WTC11 (cell line): ENCODE measurements at regions not wholly inside any gene's neighbourhood (a gene's known extent, or its start where the extent isn't known, plus 50 kb on each side); places are given as distances from the start of the nearest gene placed in this dataset.

ENCODE experiments used
- ATAC-seq: fragments of 200-7000 bp; cut with Tn5 transposase; 2 replicates; pipeline ENCODE4 v1.10.0; 2021; ENCODE audit warnings: mild to moderate bottlenecking, moderate library complexity
- CTCF ChIA-PET: fragments of 300-600 bp; sonication (Branson Sonifier 250); formaldehyde crosslinking; loops from one replicate; lab custom pipeline; 2021; ENCODE audit warnings: antibody characterized with exemption; lab: Charles Lee
- POLR2A ChIA-PET: fragments of 350-600 bp; sonication (Branson Sonifier 250); formaldehyde crosslinking; loops from one replicate; lab custom pipeline; 2021; ENCODE audit warnings: antibody characterized with exemption; lab: Charles Lee
- DNase-seq: peaks from one replicate; pipeline ENCODE4 v3.0.0; 2021; ENCODE audit warnings: low spot score
- H3K27ac Mint-ChIP-seq: 2 replicates; pipeline ENCODE4 v1.8.0; 2021; ENCODE audit warnings: mixed read lengths
- H3K27me3 Mint-ChIP-seq: 2 replicates; pipeline ENCODE4 v1.8.0; 2021; ENCODE audit warnings: low read depth, mild to moderate bottlenecking, moderate library complexity, mixed read lengths
- H3K36me3 Mint-ChIP-seq: 2 replicates; pipeline ENCODE4 v1.8.0; 2021; ENCODE audit warnings: mixed read lengths
- H3K4me1 Mint-ChIP-seq: 2 replicates; pipeline ENCODE4 v1.8.0; 2022; ENCODE audit warnings: mixed read lengths
- H3K4me3 Mint-ChIP-seq: 2 replicates; pipeline ENCODE4 v1.8.0; 2021; ENCODE audit warnings: mild to moderate bottlenecking, moderate library complexity, mixed read lengths
- H3K9me3 Mint-ChIP-seq: 2 replicates; pipeline ENCODE4 v1.8.0; 2021; ENCODE audit warnings: mixed read lengths
- FOXJ3 ChIP-seq: sonication (generic); formaldehyde crosslinking; IDR thresholded peaks from 2 replicates; pipeline ENCODE4 v1.9.0; 2021; ENCODE audit warnings: missing genetic modification reagents, mild to moderate bottlenecking, borderline replicate concordance
- HMGA2 ChIP-seq: fragments of 250-450 bp; sonication (Bioruptor Pico); IDR thresholded peaks from 2 replicates; pipeline ENCODE4 v1.4.0; 2021; ENCODE audit warnings: mild to moderate bottlenecking, moderate library complexity
- JAZF1 ChIP-seq: fragments of 250-450 bp; sonication (Bioruptor Pico); IDR thresholded peaks from 2 replicates; pipeline ENCODE4 v1.9.0; 2021; ENCODE audit warnings: moderate library complexity, mild to moderate bottlenecking, inconsistent platforms
- KAT7 ChIP-seq: sonication (generic); formaldehyde crosslinking; IDR thresholded peaks from 2 replicates; pipeline ENCODE4 v1.8.1; 2023; ENCODE audit warnings: missing genetic modification reagents, mild to moderate bottlenecking, borderline replicate concordance
- MXD4 ChIP-seq: fragments of 250-450 bp; sonication (Bioruptor Pico); IDR thresholded peaks from 2 replicates; pipeline ENCODE4 v1.8.0; 2021; ENCODE audit warnings: mild to moderate bottlenecking, moderate library complexity, borderline replicate concordance
- NFE2L1 ChIP-seq: sonication (generic); formaldehyde crosslinking; IDR thresholded peaks from 2 replicates; pipeline ENCODE4 v1.8.1; 2023; ENCODE audit warnings: missing genetic modification reagents
- RORB ChIP-seq: fragments of 250-450 bp; sonication (Bioruptor Pico); IDR thresholded peaks from 2 replicates; pipeline ENCODE4 v1.9.0; 2021; ENCODE audit warnings: mild to moderate bottlenecking
- SMAD4 ChIP-seq: sonication (generic); formaldehyde crosslinking; IDR thresholded peaks from 2 replicates; pipeline ENCODE4 v1.8.0; 2022; ENCODE audit warnings: mild to moderate bottlenecking, missing genetic modification reagents
- TEAD4 ChIP-seq: sonication (generic); formaldehyde crosslinking; IDR thresholded peaks from 2 replicates; pipeline ENCODE4 v1.8.0; 2022; ENCODE audit warnings: mild to moderate bottlenecking, missing genetic modification reagents
- ZNF416 ChIP-seq: fragments of 250-450 bp; sonication (Bioruptor Pico); IDR thresholded peaks from 2 replicates; pipeline ENCODE4 v1.9.0; 2021; ENCODE audit warnings: mild to moderate bottlenecking, inconsistent platforms
- TF ChIP-seq, protein P1 (sequence below): fragments of 250-450 bp; sonication (Bioruptor Pico); IDR thresholded peaks from 2 replicates; pipeline ENCODE4 v1.9.0; 2021; ENCODE audit warnings: mild to moderate bottlenecking
- TF ChIP-seq, protein P2 (sequence below): sonication (generic); formaldehyde crosslinking; IDR thresholded peaks from 2 replicates; pipeline ENCODE4 v1.8.1; 2023; ENCODE audit warnings: mild to moderate bottlenecking, moderate library complexity, missing genetic modification reagents
- TF ChIP-seq, protein P3 (sequence below): fragments of 250-450 bp; sonication (Bioruptor Pico); conservative IDR thresholded peaks from 2 replicates; pipeline ENCODE4 v1.9.0; 2021; ENCODE audit warnings: mild to moderate bottlenecking
- TF ChIP-seq, protein P4 (sequence below): sonication (generic); formaldehyde crosslinking; IDR thresholded peaks from 2 replicates; pipeline ENCODE4 v1.8.0; 2022; ENCODE audit warnings: mild to moderate bottlenecking, missing genetic modification reagents
- TF ChIP-seq, protein P5 (sequence below): sonication (generic); formaldehyde crosslinking; IDR thresholded peaks from 2 replicates; pipeline ENCODE4 v1.8.0; 2022; ENCODE audit warnings: missing genetic modification reagents
- TF ChIP-seq, protein P6 (sequence below): sonication (generic); formaldehyde crosslinking; conservative IDR thresholded peaks from 2 replicates; pipeline ENCODE4 v1.8.1; 2022; ENCODE audit warnings: mild to moderate bottlenecking, missing genetic modification reagents
- TF ChIP-seq, protein P7 (sequence below): sonication (generic); formaldehyde crosslinking; IDR thresholded peaks from 2 replicates; pipeline ENCODE4 v1.8.0; 2023; ENCODE audit warnings: missing genetic modification reagents, mild to moderate bottlenecking, borderline replicate concordance
- TF ChIP-seq, protein P8 (sequence below): fragments of 250-450 bp; sonication (Bioruptor Pico); IDR thresholded peaks from 2 replicates; pipeline ENCODE4 v1.9.0; 2021; ENCODE audit warnings: mild to moderate bottlenecking, borderline replicate concordance

DNA sequence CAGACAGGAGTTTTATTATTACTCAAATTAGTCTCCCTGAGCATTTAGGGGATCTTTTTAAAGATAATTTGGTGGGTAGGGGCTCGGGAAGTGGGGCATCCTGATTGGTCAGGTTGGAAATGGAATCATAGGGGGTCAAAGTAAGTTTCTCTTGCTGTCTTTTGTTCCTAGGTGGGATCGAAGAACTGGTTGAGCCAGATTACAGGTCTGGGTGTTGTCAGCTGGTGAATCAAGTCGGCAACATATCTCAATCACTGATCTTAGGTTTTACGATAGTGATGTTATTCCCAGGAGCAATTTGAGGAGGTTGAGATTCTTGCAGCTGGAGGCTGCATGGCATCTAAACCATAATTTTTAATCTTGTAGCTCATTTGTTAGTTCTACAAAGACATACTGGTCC is 629.5 kb upstream of the AMOT start:
- Mint-ChIP-seq H3K36me3 (no peaks in the 10 kb centered on the region), H3K27me3 (no peaks in the 10 kb centered on the region), H3K4me1 (peaks cover 41% of the 10 kb centered on the region), H3K9me3 (peaks cover 3% of the 10 kb centered on the region; the same call in 1 of the 2 replicates), H3K4me3 (peak overlapping the region; percentile 27; the same call in 1 of the 2 replicates), H3K27ac (peak overlapping the region; percentile 88)
- CTCF ChIA-PET = no interaction called here
- DNase-seq (no peak), ATAC-seq (peak; percentile 70)
- POLR2A ChIA-PET = no interaction called here
- TF ChIP-seq FOXJ3 (CRISPR knock-in tag) (no peak), ZNF416 (CRISPR knock-in tag) (no peak), MXD4 (CRISPR knock-in tag) (no peak), RORB (no peak), SMAD4 (CRISPR knock-in tag) (no peak)
- TF ChIP-seq, protein P1, sequence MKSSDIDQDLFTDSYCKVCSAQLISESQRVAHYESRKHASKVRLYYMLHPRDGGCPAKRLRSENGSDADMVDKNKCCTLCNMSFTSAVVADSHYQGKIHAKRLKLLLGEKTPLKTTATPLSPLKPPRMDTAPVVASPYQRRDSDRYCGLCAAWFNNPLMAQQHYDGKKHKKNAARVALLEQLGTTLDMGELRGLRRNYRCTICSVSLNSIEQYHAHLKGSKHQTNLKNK = no peak
- TF ChIP-seq, protein P2, sequence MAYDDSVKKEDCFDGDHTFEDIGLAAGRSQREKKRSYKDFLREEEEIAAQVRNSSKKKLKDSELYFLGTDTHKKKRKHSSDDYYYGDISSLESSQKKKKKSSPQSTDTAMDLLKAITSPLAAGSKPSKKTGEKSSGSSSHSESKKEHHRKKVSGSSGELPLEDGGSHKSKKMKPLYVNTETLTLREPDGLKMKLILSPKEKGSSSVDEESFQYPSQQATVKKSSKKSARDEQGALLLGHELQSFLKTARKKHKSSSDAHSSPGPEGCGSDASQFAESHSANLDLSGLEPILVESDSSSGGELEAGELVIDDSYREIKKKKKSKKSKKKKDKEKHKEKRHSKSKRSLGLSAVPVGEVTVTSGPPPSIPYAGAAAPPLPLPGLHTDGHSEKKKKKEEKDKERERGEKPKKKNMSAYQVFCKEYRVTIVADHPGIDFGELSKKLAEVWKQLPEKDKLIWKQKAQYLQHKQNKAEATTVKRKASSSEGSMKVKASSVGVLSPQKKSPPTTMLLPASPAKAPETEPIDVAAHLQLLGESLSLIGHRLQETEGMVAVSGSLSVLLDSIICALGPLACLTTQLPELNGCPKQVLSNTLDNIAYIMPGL (CRISPR knock-in tag) = no peak
- TF ChIP-seq, protein P3, sequence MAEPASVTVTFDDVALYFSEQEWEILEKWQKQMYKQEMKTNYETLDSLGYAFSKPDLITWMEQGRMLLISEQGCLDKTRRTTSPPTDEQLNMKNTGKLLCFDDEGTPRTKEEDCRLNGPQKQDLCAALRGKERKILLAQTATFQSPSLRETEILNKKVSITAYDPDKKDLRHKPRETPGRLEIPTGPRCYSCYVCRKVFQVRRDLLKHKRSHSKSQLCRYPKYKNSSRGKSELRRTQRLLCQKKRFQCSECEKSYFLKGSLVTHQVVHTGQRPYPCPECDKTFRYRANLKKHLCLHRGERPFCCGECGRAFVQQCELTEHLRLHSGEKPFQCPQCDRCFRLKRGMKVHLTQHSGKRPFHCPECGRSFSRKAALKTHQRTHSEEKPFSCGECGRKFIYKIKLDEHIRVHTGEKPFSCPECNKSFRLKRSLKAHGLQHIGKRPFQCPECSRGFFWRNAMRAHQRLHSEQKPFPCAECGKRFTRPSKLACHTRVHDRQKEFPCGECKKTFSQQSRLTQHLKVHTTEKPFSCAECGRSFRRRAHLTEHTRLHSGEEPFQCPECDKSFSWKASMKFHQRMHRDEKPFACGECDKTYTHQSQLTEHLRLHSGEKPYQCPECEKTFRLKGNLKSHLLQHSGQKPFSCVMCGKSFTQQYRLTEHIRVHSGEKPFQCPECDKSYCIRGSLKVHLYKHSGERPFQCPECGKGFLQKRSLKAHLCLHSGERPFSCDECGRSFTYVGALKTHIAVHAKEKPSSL (CRISPR knock-in tag) = no peak
- TF ChIP-seq, protein P4, sequence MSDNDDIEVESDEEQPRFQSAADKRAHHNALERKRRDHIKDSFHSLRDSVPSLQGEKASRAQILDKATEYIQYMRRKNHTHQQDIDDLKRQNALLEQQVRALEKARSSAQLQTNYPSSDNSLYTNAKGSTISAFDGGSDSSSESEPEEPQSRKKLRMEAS (CRISPR knock-in tag) = no peak
- TF ChIP-seq, protein P5, sequence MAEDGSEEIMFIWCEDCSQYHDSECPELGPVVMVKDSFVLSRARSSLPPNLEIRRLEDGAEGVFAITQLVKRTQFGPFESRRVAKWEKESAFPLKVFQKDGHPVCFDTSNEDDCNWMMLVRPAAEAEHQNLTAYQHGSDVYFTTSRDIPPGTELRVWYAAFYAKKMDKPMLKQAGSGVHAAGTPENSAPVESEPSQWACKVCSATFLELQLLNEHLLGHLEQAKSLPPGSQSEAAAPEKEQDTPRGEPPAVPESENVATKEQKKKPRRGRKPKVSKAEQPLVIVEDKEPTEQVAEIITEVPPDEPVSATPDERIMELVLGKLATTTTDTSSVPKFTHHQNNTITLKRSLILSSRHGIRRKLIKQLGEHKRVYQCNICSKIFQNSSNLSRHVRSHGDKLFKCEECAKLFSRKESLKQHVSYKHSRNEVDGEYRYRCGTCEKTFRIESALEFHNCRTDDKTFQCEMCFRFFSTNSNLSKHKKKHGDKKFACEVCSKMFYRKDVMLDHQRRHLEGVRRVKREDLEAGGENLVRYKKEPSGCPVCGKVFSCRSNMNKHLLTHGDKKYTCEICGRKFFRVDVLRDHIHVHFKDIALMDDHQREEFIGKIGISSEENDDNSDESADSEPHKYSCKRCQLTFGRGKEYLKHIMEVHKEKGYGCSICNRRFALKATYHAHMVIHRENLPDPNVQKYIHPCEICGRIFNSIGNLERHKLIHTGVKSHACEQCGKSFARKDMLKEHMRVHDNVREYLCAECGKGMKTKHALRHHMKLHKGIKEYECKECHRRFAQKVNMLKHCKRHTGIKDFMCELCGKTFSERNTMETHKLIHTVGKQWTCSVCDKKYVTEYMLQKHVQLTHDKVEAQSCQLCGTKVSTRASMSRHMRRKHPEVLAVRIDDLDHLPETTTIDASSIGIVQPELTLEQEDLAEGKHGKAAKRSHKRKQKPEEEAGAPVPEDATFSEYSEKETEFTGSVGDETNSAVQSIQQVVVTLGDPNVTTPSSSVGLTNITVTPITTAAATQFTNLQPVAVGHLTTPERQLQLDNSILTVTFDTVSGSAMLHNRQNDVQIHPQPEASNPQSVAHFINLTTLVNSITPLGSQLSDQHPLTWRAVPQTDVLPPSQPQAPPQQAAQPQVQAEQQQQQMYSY (CRISPR knock-in tag) = no peak
- TF ChIP-seq, all 79 proteins: peak for 0

DNA sequence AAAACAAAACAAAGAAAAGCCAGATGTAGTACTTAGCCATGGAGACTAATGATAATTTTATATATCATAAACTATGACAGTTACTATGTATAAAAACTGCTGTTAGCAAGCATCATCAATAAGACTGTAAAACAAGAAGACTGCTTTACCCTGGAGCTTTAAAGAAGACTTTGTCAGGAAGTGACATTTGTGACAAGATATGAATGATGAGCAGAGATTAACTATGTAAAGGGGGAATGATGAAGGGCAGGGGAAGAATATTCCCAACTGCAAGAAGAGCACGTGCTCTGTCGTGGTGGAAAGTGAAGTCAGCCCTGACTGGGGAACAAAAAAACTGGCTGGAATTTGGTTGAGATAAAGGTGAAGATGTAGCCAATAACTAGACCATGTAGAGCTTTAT is 617.1 kb upstream of the AMOT start:
- ChIA-PET POLR2A (interaction anchor here (0.6 kb wide), 1 partner anchor 1371 kb away, joined by 8 read pairs; no protein-coding TSS in a partner anchor), CTCF (no interaction called here)
- DNase-seq (no peak), ATAC-seq (no peak)
- no peaks in the 10 kb centered on the region for H3K4me1 Mint-ChIP-seq
- no peak overlapping the region for H3K27ac Mint-ChIP-seq
- no peaks in the 10 kb centered on the region for H3K27me3 Mint-ChIP-seq
- H3K4me3 Mint-ChIP-seq = no peak overlapping the region
- H3K9me3 Mint-ChIP-seq = 0 out of 2 replicates have a peak, but pooled peaks cover 9% of the 10 kb centered on the region
- no peaks in the 10 kb centered on the region for H3K36me3 Mint-ChIP-seq
- TF ChIP-seq KAT7 (CRISPR knock-in tag) (no peak), TEAD4 (no peak), HMGA2 (CRISPR knock-in tag) (no peak), NFE2L1 (CRISPR knock-in tag) (no peak), JAZF1 (CRISPR knock-in tag) (no peak)
- TF ChIP-seq, protein P6, sequence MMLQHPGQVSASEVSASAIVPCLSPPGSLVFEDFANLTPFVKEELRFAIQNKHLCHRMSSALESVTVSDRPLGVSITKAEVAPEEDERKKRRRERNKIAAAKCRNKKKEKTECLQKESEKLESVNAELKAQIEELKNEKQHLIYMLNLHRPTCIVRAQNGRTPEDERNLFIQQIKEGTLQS (CRISPR knock-in tag) = no peak
- TF ChIP-seq, protein P7, sequence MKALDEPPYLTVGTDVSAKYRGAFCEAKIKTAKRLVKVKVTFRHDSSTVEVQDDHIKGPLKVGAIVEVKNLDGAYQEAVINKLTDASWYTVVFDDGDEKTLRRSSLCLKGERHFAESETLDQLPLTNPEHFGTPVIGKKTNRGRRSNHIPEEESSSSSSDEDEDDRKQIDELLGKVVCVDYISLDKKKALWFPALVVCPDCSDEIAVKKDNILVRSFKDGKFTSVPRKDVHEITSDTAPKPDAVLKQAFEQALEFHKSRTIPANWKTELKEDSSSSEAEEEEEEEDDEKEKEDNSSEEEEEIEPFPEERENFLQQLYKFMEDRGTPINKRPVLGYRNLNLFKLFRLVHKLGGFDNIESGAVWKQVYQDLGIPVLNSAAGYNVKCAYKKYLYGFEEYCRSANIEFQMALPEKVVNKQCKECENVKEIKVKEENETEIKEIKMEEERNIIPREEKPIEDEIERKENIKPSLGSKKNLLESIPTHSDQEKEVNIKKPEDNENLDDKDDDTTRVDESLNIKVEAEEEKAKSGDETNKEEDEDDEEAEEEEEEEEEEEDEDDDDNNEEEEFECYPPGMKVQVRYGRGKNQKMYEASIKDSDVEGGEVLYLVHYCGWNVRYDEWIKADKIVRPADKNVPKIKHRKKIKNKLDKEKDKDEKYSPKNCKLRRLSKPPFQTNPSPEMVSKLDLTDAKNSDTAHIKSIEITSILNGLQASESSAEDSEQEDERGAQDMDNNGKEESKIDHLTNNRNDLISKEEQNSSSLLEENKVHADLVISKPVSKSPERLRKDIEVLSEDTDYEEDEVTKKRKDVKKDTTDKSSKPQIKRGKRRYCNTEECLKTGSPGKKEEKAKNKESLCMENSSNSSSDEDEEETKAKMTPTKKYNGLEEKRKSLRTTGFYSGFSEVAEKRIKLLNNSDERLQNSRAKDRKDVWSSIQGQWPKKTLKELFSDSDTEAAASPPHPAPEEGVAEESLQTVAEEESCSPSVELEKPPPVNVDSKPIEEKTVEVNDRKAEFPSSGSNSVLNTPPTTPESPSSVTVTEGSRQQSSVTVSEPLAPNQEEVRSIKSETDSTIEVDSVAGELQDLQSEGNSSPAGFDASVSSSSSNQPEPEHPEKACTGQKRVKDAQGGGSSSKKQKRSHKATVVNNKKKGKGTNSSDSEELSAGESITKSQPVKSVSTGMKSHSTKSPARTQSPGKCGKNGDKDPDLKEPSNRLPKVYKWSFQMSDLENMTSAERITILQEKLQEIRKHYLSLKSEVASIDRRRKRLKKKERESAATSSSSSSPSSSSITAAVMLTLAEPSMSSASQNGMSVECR (CRISPR knock-in tag) = no peak
- TF ChIP-seq, protein P8, sequence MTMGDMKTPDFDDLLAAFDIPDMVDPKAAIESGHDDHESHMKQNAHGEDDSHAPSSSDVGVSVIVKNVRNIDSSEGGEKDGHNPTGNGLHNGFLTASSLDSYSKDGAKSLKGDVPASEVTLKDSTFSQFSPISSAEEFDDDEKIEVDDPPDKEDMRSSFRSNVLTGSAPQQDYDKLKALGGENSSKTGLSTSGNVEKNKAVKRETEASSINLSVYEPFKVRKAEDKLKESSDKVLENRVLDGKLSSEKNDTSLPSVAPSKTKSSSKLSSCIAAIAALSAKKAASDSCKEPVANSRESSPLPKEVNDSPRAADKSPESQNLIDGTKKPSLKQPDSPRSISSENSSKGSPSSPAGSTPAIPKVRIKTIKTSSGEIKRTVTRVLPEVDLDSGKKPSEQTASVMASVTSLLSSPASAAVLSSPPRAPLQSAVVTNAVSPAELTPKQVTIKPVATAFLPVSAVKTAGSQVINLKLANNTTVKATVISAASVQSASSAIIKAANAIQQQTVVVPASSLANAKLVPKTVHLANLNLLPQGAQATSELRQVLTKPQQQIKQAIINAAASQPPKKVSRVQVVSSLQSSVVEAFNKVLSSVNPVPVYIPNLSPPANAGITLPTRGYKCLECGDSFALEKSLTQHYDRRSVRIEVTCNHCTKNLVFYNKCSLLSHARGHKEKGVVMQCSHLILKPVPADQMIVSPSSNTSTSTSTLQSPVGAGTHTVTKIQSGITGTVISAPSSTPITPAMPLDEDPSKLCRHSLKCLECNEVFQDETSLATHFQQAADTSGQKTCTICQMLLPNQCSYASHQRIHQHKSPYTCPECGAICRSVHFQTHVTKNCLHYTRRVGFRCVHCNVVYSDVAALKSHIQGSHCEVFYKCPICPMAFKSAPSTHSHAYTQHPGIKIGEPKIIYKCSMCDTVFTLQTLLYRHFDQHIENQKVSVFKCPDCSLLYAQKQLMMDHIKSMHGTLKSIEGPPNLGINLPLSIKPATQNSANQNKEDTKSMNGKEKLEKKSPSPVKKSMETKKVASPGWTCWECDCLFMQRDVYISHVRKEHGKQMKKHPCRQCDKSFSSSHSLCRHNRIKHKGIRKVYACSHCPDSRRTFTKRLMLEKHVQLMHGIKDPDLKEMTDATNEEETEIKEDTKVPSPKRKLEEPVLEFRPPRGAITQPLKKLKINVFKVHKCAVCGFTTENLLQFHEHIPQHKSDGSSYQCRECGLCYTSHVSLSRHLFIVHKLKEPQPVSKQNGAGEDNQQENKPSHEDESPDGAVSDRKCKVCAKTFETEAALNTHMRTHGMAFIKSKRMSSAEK (CRISPR knock-in tag) = no peak
